ENCODE measurements at regions not wholly inside any gene's neighbourhood (a gene's known extent, or its start where the extent isn't known, plus 50 kb on each side); places are given as distances from the start of the nearest gene placed in this dataset.

- Mint-ChIP-seq H3K27me3 (ENCODE audit: insufficient read depth) (no peaks in the 10 kb centered on the region), H3K27ac (no peak overlapping the region), H3K36me3 (ENCODE audit: low read depth) (no peaks in the 10 kb centered on the region; the same call in 1 of the 2 replicates), H3K4me1 (ENCODE audit: low read depth) (peaks cover 21% of the 10 kb centered on the region), H3K4me3 (no peak overlapping the region), H3K9me3 (no peaks in the 10 kb centered on the region)
- DNase-seq: peak; percentile 16
- TF ChIP-seq, protein P1, sequence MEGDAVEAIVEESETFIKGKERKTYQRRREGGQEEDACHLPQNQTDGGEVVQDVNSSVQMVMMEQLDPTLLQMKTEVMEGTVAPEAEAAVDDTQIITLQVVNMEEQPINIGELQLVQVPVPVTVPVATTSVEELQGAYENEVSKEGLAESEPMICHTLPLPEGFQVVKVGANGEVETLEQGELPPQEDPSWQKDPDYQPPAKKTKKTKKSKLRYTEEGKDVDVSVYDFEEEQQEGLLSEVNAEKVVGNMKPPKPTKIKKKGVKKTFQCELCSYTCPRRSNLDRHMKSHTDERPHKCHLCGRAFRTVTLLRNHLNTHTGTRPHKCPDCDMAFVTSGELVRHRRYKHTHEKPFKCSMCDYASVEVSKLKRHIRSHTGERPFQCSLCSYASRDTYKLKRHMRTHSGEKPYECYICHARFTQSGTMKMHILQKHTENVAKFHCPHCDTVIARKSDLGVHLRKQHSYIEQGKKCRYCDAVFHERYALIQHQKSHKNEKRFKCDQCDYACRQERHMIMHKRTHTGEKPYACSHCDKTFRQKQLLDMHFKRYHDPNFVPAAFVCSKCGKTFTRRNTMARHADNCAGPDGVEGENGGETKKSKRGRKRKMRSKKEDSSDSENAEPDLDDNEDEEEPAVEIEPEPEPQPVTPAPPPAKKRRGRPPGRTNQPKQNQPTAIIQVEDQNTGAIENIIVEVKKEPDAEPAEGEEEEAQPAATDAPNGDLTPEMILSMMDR (IDR thresholded peaks at IDR 0.05): no peak
Observed at GRCh38 chr4:166460769-166461550, 587.9 kb downstream of the TLL1 start.

GRCh38 chr4:166481055-166481454 is 608.0 kb downstream of the TLL1 start:
- TF ChIP-seq, protein P1 (IDR thresholded peaks at IDR 0.05): no peak
- no peaks in the 10 kb centered on the region for H3K9me3 Mint-ChIP-seq
- H3K27me3 Mint-ChIP-seq (ENCODE audit: insufficient read depth): no peaks in the 10 kb centered on the region
- H3K36me3 Mint-ChIP-seq (ENCODE audit: low read depth): no peaks in the 10 kb centered on the region
- H3K4me1 Mint-ChIP-seq (ENCODE audit: low read depth): peaks cover 11% of the 10 kb centered on the region
- no peak overlapping the region for H3K4me3 Mint-ChIP-seq
- no peak for DNase-seq
- no peak overlapping the region for H3K27ac Mint-ChIP-seq

DNA sequence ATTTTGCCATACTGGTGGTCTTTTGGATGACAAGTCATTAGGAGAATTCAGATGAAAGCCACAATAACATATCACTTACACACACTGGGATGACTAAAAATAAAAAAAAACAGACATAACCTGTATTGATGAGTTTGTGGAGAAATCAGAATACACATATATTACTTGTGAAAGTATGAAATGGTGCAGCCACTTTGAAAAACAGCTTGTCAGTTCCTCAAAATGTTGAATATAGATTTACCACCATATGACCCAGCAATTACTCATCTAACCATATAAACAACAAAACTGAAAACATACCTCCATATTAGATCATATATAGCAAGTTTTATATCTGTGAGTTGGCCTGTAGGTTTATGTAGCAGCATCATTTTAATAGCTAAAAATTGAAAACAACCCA is 608.7 kb downstream of the TLL1 start:
- H3K4me1 Mint-ChIP-seq (ENCODE audit: low read depth): peaks cover 16% of the 10 kb centered on the region
- no peaks in the 10 kb centered on the region for H3K36me3 Mint-ChIP-seq (ENCODE audit: low read depth)
- no peaks in the 10 kb centered on the region for H3K9me3 Mint-ChIP-seq
- no peak overlapping the region for H3K4me3 Mint-ChIP-seq
- H3K27ac Mint-ChIP-seq: no peak overlapping the region
- no peak for DNase-seq
- H3K27me3 Mint-ChIP-seq (ENCODE audit: insufficient read depth): no peaks in the 10 kb centered on the region
- TF ChIP-seq, protein P1 (IDR thresholded peaks at IDR 0.05): no peak

GRCh38 chr4:166482758-166483157 is 609.7 kb downstream of the TLL1 start:
- Mint-ChIP-seq H3K27me3 (ENCODE audit: insufficient read depth) (no peaks in the 10 kb centered on the region), H3K9me3 (no peaks in the 10 kb centered on the region), H3K4me3 (no peak overlapping the region), H3K36me3 (ENCODE audit: low read depth) (no peaks in the 10 kb centered on the region), H3K4me1 (ENCODE audit: low read depth) (peaks cover 16% of the 10 kb centered on the region), H3K27ac (no peak overlapping the region)
- TF ChIP-seq, protein P1 (IDR thresholded peaks at IDR 0.05): no peak
- no peak for DNase-seq

- peaks cover 7% of the 10 kb centered on the region for H3K4me1 Mint-ChIP-seq (ENCODE audit: low read depth)
Observed at GRCh38 chr4:166491635-166492034, 618.6 kb downstream of the TLL1 start.

More at GRCh38 chr4:166491635-166492034, 618.6 kb downstream of the TLL1 start:
- Mint-ChIP-seq H3K9me3 (no peaks in the 10 kb centered on the region), H3K36me3 (ENCODE audit: low read depth) (no peaks in the 10 kb centered on the region), H3K4me3 (no peak overlapping the region), H3K27me3 (ENCODE audit: insufficient read depth) (no peaks in the 10 kb centered on the region), H3K27ac (no peak overlapping the region)
- DNase-seq: no peak
- TF ChIP-seq, protein P1 (IDR thresholded peaks at IDR 0.05): no peak

All from HFFc6 (cell line).